ENCODE measurements at regions not wholly inside any gene's neighbourhood (a gene's known extent, or its start where the extent isn't known, plus 50 kb on each side); places are given as distances from the start of the nearest gene placed in this dataset.
A peak's percentile ranks its signal among the peaks of the same experiment; 100 is the strongest.
"Not testable (repeated sequence)": the region's sequence is repeated elsewhere in the genome, so short reads cannot be mapped to it uniquely, and the experiment has no call there.

- DNase-seq (ENCODE audit: low read depth, low spot score): no peak
- H3K4me3 ChIP-seq (ENCODE audit: low read length): no peak overlapping the region
Observed at GRCh38 chr18:21928925-21929324, 188.3 kb downstream of the MIB1 start.

DNA sequence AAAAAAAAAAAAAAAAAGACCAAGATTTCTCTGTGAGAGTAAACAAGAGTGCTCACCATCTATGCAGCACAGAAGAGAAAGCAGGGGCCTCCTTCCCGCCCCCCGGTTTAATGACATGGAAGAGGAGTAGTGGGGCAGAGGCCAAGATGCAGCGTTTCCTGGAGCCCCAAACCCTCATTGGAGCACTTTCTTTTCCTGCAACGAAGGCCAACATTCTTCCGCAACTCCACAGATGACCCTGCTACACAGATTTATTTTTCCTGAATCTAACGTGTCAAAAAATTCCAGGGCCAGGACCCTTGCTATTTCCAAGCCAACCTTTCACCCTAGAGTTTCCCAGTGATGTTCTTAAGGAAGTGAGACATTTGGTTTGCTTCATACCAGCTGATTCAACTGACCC is 189.6 kb downstream of the MIB1 start:
- DNase-seq (ENCODE audit: low read depth, low spot score): no peak
- no peak overlapping the region for H3K4me3 ChIP-seq (ENCODE audit: low read length)

- no peak for DNase-seq (ENCODE audit: low read depth, low spot score)
- no peak overlapping the region for H3K4me3 ChIP-seq (ENCODE audit: low read length)
Observed at GRCh38 chr18:21933931-21934765, 193.6 kb downstream of the MIB1 start.

DNA sequence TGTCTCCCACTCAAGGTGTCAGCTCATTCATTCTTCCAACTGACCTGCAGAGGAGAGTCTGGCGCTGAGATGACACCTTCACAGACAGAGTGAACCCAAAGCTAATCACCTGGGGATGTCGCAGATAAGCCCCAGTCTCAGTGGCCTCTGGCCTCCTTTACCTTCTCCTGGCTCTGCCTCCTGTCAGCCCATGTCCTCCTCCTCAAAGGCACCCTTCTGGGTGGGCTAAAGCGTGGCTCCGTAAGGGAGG is 194.1 kb downstream of the MIB1 start:
- H3K4me3 ChIP-seq (ENCODE audit: low read length): no peak overlapping the region
- no peak for DNase-seq (ENCODE audit: low read depth, low spot score)

GRCh38 chr18:21943456-21943855 is 202.9 kb downstream of the MIB1 start:
- H3K4me3 ChIP-seq (ENCODE audit: low read length): no peak overlapping the region
- DNase-seq (ENCODE audit: low read depth, low spot score): no peak

DNA sequence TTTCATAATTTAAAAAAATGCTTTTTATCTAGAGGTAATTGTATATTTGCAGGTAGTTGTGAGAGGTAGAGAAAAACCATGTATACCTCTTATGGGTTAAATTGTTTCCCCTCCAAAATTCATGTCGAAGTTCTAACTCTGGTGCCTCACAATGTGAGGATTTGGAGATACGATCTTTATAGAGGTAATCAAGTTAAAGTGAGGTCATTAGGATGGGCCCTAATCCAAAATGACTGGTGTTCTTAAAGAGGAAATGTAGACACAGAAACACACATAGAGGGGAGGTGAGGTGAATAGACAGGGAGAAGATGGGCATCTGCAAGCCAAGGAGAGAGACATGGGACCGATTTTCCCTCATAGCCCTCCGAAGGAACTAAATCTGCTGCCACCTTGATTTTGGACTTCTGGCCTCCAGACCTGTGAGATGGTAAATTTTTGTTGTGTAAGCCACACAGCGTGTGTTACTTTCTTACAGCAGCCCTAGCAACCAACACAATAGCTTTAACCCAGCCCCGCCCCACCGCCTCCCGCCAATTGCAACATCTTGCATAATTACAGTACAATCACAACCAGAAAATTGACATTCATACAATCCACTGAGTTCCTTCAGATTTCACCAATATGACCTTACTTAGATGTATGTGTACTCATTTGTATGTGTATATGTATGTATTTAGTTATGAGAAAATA is 208.9 kb downstream of the MIB1 start:
- no peak for DNase-seq (ENCODE audit: low read depth, low spot score)
- H3K4me3 ChIP-seq (ENCODE audit: low read length): no peak overlapping the region

DNA sequence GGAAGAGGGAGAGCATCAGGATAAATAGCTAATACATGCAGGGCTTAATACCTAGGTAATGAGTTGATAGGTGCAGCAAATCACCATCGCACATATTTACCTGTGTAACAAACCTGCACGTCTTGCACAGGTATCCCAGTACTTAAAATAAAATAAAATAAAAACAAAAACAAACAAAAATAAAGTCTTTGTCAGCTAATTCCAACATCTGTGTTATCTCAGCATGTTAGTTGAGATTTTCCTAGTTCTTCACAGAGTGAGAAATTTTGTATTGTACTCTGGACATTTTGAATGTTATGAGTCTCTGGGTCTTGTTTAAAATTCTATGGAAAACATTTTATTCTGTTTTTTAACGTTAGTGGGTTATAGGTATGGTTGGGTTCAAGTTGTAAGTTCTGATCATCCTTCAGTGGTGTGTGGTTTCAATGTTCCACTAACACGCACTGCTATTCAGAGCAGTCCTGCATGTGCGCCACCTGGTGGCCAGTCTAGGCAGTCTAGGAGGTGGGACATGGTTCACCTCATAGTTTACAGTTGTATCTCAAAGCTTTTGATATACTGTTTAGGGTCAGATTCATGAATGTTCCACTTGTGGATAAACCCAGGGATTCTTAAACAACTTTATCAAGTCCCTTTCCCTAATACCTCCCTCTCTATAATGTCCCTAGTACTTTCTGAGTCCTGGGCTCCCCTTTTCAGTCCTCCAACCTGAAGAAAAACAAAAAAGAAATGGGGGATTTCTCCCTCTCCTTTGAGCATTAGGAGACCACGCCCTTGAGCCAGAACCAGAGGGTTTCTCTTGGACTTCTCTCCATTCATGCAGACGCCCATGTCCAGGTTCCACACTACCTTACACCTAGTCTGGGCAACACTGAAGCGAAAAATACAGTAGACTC is 213.4 kb upstream of the GATA6 start:
- H3K4me3 ChIP-seq (ENCODE audit: low read length): no peak overlapping the region
- DNase-seq (ENCODE audit: low read depth, low spot score): peak; percentile 51

GRCh38 chr18:21958263-21958662 is 211.1 kb upstream of the GATA6 start:
- no peak for DNase-seq (ENCODE audit: low read depth, low spot score)
- no peak overlapping the region for H3K4me3 ChIP-seq (ENCODE audit: low read length)

- DNase-seq (ENCODE audit: low read depth, low spot score): no peak
- no peak overlapping the region for H3K4me3 ChIP-seq (ENCODE audit: low read length)
Observed at GRCh38 chr18:21958707-21959450, 210.5 kb upstream of the GATA6 start.

GRCh38 chr18:21960189-21960588 is 209.2 kb upstream of the GATA6 start:
- no peak for DNase-seq (ENCODE audit: low read depth, low spot score)
- H3K4me3 ChIP-seq (ENCODE audit: low read length): no peak overlapping the region

DNA sequence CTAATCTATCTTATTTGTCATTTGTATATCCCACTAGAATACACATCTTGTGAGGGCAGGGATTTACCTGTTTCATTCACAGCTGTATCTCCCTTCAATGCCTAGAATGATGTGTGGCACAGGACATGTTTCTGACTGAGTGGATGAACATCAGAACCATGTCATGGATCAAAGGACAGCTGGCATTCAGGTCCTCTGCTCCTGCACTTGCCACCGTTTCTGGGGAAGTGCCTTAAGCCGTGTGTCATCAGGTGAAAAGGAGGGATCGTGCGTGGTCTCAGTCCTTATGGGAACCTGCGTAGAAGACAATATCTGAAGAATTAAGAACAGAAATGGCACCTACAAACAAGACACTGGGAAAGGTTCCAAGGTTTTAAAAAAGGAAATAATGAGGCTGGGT is 206.1 kb upstream of the GATA6 start:
- DNase-seq (ENCODE audit: low read depth, low spot score): no peak
- no peak overlapping the region for H3K4me3 ChIP-seq (ENCODE audit: low read length)

GRCh38 chr18:21968338-21968737 is 201.1 kb upstream of the GATA6 start:
- no peak for DNase-seq (ENCODE audit: low read depth, low spot score)
- H3K4me3 ChIP-seq (ENCODE audit: low read length): no peak overlapping the region

DNA sequence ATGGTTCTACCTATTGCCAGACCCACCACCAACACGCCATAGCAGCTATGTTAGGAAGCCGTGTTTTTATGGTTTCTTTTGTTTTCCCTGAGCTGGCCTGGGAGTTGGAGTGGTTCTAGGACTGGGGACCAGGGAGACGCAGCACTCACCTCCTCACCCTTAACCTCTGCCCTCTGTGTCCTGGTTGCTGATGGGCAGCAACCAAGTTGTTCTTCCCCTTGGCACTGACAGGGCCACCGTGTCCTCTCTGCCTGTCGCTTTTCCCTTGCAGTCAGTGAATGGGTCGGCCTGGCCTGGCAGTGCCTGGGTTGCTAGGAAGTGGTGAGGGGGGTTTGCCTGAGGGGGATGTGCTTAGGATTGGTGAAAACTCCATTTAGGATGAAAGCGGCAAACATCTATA is 197.1 kb upstream of the GATA6 start:
- no peak overlapping the region for H3K4me3 ChIP-seq (ENCODE audit: low read length)
- DNase-seq (ENCODE audit: low read depth, low spot score): no peak

- not testable (repeated sequence) for DNase-seq (ENCODE audit: low read depth, low spot score); H3K4me3 ChIP-seq (ENCODE audit: low read length)
Observed at GRCh38 chr18:21975954-21976353, 193.4 kb upstream of the GATA6 start.

- no peak for DNase-seq (ENCODE audit: low read depth, low spot score)
- H3K4me3 ChIP-seq (ENCODE audit: low read length): no peak overlapping the region
Observed at GRCh38 chr18:21978546-21979170, 190.7 kb upstream of the GATA6 start.

- no peak for DNase-seq (ENCODE audit: low read depth, low spot score)
- no peak overlapping the region for H3K4me3 ChIP-seq (ENCODE audit: low read length)
Observed at GRCh38 chr18:21979171-21979560, 190.2 kb upstream of the GATA6 start.

DNA sequence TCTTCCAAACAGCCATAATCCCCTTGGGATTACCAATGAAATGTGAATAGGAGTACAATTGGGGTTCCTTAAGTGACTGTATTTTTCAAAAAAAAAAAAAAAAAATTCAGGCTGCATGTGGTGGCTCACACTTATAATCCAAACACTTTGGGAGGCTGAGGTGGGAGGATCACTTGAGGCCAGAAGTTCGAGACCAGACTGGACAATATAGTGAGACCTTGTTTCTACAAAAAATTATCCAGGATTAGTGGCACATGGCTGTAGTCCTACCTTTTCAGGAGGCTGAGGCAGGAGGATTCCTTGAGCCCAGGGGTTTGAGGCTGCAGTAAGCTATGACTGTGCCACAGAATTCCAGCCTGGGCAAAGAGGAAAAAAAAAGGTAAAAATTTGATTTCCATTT is 189.6 kb upstream of the GATA6 start:
- no peak for DNase-seq (ENCODE audit: low read depth, low spot score)
- H3K4me3 ChIP-seq (ENCODE audit: low read length): no peak overlapping the region

- H3K4me3 ChIP-seq (ENCODE audit: low read length): no peak overlapping the region
- DNase-seq (ENCODE audit: low read depth, low spot score): no peak
Observed at GRCh38 chr18:21980744-21981143, 188.6 kb upstream of the GATA6 start.

DNA sequence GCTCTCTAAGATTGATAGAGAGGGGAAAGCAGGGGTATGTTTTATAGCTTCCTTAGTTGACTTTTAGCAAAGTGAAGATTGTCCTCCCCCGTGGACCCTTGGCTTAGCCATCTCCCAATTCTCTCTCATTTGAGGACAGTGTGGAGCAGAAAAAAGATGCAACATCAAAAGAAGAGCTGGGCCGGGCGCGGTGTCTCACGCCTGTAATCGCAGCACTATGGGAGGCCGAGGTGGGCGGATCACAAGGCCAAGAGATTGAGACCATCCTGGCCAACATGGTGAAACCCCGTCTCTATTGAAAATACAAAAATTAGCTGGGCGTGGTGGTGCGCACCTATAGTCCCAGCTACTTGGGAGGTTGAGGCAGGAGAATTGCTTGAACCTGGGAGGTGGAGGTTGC is 187.9 kb upstream of the GATA6 start:
- DNase-seq (ENCODE audit: low read depth, low spot score); H3K4me3 ChIP-seq (ENCODE audit: low read length): not testable (repeated sequence)
